CD4-positive, alpha-beta T cell treated with Interleukin-6 for 4 hours (primary cell): ENCODE measurements at regions not wholly inside any gene's neighbourhood (a gene's known extent, or its start where the extent isn't known, plus 50 kb on each side); places are given as distances from the start of the nearest gene placed in this dataset.

Experiments used
- DNase-seq: peaks from one replicate; pipeline ENCODE4 v3.0.0-alpha.2; 2020; ENCODE audit warnings: mixed read lengths

- DNase-seq, result no peak
These were observed 197.4 kb upstream of the KLF14 start for GRCh38 chr7:130931423-130931822.

- DNase-seq, result no peak
These were observed 198.1 kb upstream of the KLF14 start for GRCh38 chr7:130932088-130932487.

- no peak for DNase-seq
These were observed 198.8 kb upstream of the KLF14 start for GRCh38 chr7:130932667-130933432.

GRCh38 chr7:130933919-130934318 is 199.9 kb upstream of the KLF14 start:
- DNase-seq, result no peak

GRCh38 chr7:130935564-130936157 is 201.7 kb upstream of the KLF14 start:
- no peak for DNase-seq

GRCh38 chr7:130936202-130936931 is 202.4 kb upstream of the KLF14 start:
- DNase-seq, result no peak

- no peak for DNase-seq
These were observed 203.0 kb upstream of the KLF14 start for GRCh38 chr7:130937016-130937415.

GRCh38 chr7:130937830-130938229 is 203.8 kb upstream of the KLF14 start:
- DNase-seq, result no peak

- peak; percentile 34 for DNase-seq
These were observed 204.7 kb upstream of the KLF14 start for GRCh38 chr7:130938661-130939060.

GRCh38 chr7:130939321-130940095 is 205.5 kb upstream of the KLF14 start:
- DNase-seq, result no peak

- DNase-seq, result no peak
These were observed 206.3 kb upstream of the KLF14 start for GRCh38 chr7:130940326-130940725.

GRCh38 chr7:130940907-130941306 is 206.9 kb upstream of the KLF14 start:
- no peak for DNase-seq

GRCh38 chr7:130941322-130942210 is 207.6 kb upstream of the KLF14 start:
- peak; percentile 25 for DNase-seq

- peak; percentile 34 for DNase-seq
These were observed 208.4 kb upstream of the KLF14 start for GRCh38 chr7:130942211-130942964.

GRCh38 chr7:130943336-130943901 is 209.4 kb upstream of the KLF14 start:
- DNase-seq, result no peak

GRCh38 chr7:130943981-130944380 is 210.0 kb upstream of the KLF14 start:
- DNase-seq, result no peak

- DNase-seq, result no peak
These were observed 211.0 kb upstream of the KLF14 start for GRCh38 chr7:130944997-130945396.

- no peak for DNase-seq
These were observed 211.4 kb upstream of the KLF14 start for GRCh38 chr7:130945411-130945811.

GRCh38 chr7:130946114-130946513 is 212.1 kb upstream of the KLF14 start:
- DNase-seq, result no peak

- peak; percentile 33 for DNase-seq
These were observed 214.0 kb upstream of the KLF14 start for GRCh38 chr7:130947792-130948580.
